ENCODE measurements at regions not wholly inside any gene's neighbourhood (a gene's known extent, or its start where the extent isn't known, plus 50 kb on each side); places are given as distances from the start of the nearest gene placed in this dataset.

DNA sequence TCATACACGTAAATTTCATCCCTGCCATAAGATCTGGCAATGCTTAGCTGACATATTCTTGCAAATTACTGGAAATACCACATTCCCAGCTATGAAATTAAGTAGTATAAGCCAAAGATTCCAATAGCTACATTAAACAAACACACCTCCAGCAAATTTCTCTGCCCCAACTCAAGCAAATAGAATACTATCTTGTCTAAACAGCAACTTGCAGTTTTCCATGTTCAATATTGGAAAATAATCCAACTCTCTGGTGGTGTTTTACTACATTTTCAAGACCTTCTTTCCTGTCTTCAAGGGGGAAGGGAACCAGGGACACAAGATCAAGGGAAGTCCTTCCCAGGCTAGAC is 268.7 kb downstream of the TBL1XR1 start:
- Histone ChIP-seq H3K27ac (no peak overlapping the region), H3K27me3 (ENCODE audit: insufficient read depth, low read depth) (no peaks in the 10 kb centered on the region), H3K9ac (no peak overlapping the region), H4K20me1 (ENCODE audit: insufficient read depth) (no peaks in the 10 kb centered on the region), H3K79me2 (ENCODE audit: insufficient read depth, low read depth) (no peaks in the 10 kb centered on the region), H2AFZ (ENCODE audit: low read depth) (no peak overlapping the region), H3K4me2 (no peak overlapping the region), H3K4me3 (IDR thresholded peaks at IDR 0.05; ENCODE audit: insufficient read depth, low read depth, low read length) (no peak overlapping the region), H3K4me1 (ENCODE audit: low read depth, poor library complexity, severe bottlenecking) (no peaks in the 10 kb centered on the region), H3K36me3 (ENCODE audit: insufficient read depth) (no peaks in the 10 kb centered on the region)
- TF ChIP-seq, protein P1, sequence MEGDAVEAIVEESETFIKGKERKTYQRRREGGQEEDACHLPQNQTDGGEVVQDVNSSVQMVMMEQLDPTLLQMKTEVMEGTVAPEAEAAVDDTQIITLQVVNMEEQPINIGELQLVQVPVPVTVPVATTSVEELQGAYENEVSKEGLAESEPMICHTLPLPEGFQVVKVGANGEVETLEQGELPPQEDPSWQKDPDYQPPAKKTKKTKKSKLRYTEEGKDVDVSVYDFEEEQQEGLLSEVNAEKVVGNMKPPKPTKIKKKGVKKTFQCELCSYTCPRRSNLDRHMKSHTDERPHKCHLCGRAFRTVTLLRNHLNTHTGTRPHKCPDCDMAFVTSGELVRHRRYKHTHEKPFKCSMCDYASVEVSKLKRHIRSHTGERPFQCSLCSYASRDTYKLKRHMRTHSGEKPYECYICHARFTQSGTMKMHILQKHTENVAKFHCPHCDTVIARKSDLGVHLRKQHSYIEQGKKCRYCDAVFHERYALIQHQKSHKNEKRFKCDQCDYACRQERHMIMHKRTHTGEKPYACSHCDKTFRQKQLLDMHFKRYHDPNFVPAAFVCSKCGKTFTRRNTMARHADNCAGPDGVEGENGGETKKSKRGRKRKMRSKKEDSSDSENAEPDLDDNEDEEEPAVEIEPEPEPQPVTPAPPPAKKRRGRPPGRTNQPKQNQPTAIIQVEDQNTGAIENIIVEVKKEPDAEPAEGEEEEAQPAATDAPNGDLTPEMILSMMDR (conservative IDR thresholded peaks at IDR 0.05; ENCODE audit: low read depth, low read length): no peak

DNA sequence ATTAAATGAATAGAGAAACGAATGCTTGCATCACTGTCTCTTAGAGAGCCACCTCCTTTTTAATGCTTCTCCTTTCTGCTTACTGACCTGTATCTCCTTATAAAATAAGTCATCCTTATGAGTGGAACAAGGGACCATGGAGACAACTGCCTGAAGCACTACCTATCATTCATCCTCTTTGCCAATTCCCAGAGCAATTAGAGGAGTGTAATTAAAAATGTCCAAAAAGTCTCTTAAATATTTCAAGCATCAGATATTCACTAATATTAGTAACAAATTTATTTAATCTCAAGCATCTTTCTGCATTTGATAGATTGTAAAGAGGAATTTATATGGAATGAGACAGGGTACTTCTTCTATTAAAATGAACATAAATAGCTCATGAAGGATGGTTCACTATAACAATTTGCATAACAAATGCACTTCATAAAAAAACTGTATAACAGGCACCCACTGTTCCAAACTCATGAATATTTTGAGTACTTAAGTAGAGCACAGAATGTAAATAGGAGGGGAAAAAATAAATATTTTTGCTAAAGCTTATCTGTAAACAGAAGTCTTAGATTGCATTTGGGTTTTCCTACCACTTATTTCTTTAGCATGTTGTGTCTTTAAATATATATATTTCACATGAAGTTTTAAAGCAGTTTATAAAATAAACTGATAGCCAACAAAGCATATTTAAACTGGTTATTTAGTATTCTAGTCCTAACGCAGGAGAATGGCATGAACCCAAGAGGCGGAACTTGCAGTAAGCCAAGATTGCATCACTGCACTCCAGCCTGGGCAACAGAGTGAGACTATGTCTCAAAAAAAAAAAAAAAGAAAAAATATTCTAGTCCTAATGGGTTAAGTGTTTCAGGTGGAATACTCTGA is 269.3 kb downstream of the TBL1XR1 start:
- no peak overlapping the region for H2AFZ ChIP-seq (ENCODE audit: low read depth)
- H3K79me2 ChIP-seq (ENCODE audit: insufficient read depth, low read depth): no peaks in the 10 kb centered on the region
- H3K4me2 ChIP-seq: no peak overlapping the region
- no peaks in the 10 kb centered on the region for H3K36me3 ChIP-seq (ENCODE audit: insufficient read depth)
- H3K9ac ChIP-seq: no peak overlapping the region
- no peak overlapping the region for H3K4me3 ChIP-seq (IDR thresholded peaks at IDR 0.05; ENCODE audit: insufficient read depth, low read depth, low read length)
- H3K27me3 ChIP-seq (ENCODE audit: insufficient read depth, low read depth): no peaks in the 10 kb centered on the region
- H3K27ac ChIP-seq: no peak overlapping the region
- H4K20me1 ChIP-seq (ENCODE audit: insufficient read depth): no peaks in the 10 kb centered on the region
- TF ChIP-seq, protein P1 (conservative IDR thresholded peaks at IDR 0.05; ENCODE audit: low read depth, low read length): no peak
- H3K4me1 ChIP-seq (ENCODE audit: low read depth, poor library complexity, severe bottlenecking): no peaks in the 10 kb centered on the region

DNA sequence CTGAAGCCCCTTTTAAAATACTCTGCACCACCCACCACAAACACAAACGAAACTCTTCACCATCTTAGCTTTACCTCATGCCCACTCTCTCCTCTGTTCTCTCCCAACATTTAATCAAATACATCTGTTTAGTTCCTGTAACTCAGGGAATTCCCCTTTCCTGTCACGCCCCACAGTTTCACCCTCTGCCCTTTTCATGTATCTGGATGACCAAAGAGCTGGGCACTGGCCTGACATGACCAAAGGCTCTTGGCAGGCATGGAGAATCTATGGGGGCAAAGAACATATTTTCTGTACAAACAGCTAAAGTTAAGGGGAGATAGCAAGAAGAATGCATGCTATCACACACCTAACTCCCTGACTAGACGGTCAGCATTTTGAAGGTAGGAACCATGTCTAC is 270.0 kb downstream of the TBL1XR1 start:
- H3K79me2 ChIP-seq (ENCODE audit: insufficient read depth, low read depth): no peaks in the 10 kb centered on the region
- no peak overlapping the region for H2AFZ ChIP-seq (ENCODE audit: low read depth)
- H3K27me3 ChIP-seq (ENCODE audit: insufficient read depth, low read depth): no peaks in the 10 kb centered on the region
- H3K4me2 ChIP-seq: no peak overlapping the region
- H3K27ac ChIP-seq: no peak overlapping the region
- no peak overlapping the region for H3K4me3 ChIP-seq (IDR thresholded peaks at IDR 0.05; ENCODE audit: insufficient read depth, low read depth, low read length)
- no peaks in the 10 kb centered on the region for H3K4me1 ChIP-seq (ENCODE audit: low read depth, poor library complexity, severe bottlenecking)
- no peaks in the 10 kb centered on the region for H4K20me1 ChIP-seq (ENCODE audit: insufficient read depth)
- no peaks in the 10 kb centered on the region for H3K36me3 ChIP-seq (ENCODE audit: insufficient read depth)
- TF ChIP-seq, protein P1 (conservative IDR thresholded peaks at IDR 0.05; ENCODE audit: low read depth, low read length): no peak
- no peak overlapping the region for H3K9ac ChIP-seq

DNA sequence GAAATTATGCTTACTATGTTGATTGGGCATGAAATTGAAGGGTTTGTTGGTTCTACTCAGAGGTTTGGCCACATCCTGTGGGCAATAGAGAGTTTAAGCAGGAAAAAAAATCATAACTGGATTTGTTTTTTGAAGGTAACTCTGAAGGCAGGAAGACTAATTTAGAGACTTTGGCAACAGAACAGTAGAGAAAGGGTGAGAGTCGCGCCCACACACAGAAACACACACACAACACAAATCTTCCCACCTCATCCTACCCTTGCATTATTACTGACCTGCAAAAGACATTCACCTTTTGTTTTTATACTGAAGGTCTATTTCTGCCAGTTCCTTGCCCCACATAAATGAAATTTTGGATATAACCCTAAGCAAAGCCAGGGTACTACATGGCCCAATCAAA is 270.6 kb downstream of the TBL1XR1 start:
- Histone ChIP-seq H3K27ac (no peak overlapping the region), H3K36me3 (ENCODE audit: insufficient read depth) (no peaks in the 10 kb centered on the region), H3K4me3 (IDR thresholded peaks at IDR 0.05; ENCODE audit: insufficient read depth, low read depth, low read length) (no peak overlapping the region), H2AFZ (ENCODE audit: low read depth) (no peak overlapping the region), H3K4me1 (ENCODE audit: low read depth, poor library complexity, severe bottlenecking) (no peaks in the 10 kb centered on the region), H3K4me2 (no peak overlapping the region), H4K20me1 (ENCODE audit: insufficient read depth) (no peaks in the 10 kb centered on the region), H3K79me2 (ENCODE audit: insufficient read depth, low read depth) (no peaks in the 10 kb centered on the region), H3K9ac (no peak overlapping the region), H3K27me3 (ENCODE audit: insufficient read depth, low read depth) (no peaks in the 10 kb centered on the region)
- TF ChIP-seq, protein P1 (conservative IDR thresholded peaks at IDR 0.05; ENCODE audit: low read depth, low read length): no peak

Data from KMS-11 (cell line).